Activated CD8-positive, alpha-beta T cell treated with anti-CD3 and anti-CD28 coated beads for 36 hours (primary cell): ENCODE measurements at regions not wholly inside any gene's neighbourhood (a gene's known extent, or its start where the extent isn't known, plus 50 kb on each side); places are given as distances from the start of the nearest gene placed in this dataset.

Source experiments
- ATAC-seq: fragments of 200-7000 bp; cut with Tn5 transposase; one replicate; pipeline ENCODE4 v1.10.0; 2021; ENCODE audit warnings: mild to moderate bottlenecking, moderate library complexity
- CTCF ChIA-PET: fragments of 350-600 bp; sonication (Branson Sonifier 250); formaldehyde crosslinking; loops from one replicate; lab custom pipeline; 2021; ENCODE audit warnings: antibody characterized with exemption; lab: Charles Lee
- POLR2A ChIA-PET: fragments of 350-600 bp; sonication (Branson Sonifier 250); formaldehyde crosslinking; loops from one replicate; lab custom pipeline; 2021; ENCODE audit warnings: antibody characterized with exemption; lab: Charles Lee
- DNase-seq: peaks from one replicate; pipeline ENCODE4 v3.0.0-alpha.2; 2020
- H3K27ac Mint-ChIP-seq: one replicate; pipeline ENCODE4 v1.8.0; 2021; ENCODE audit warnings: mild to moderate bottlenecking, mixed read lengths
- H3K27me3 Mint-ChIP-seq: one replicate; pipeline ENCODE4 v1.8.0; 2021; ENCODE audit warnings: mixed read lengths
- H3K36me3 Mint-ChIP-seq: one replicate; pipeline ENCODE4 v1.8.0; 2021; ENCODE audit warnings: low read depth, mixed read lengths
- H3K4me1 Mint-ChIP-seq: one replicate; pipeline ENCODE4 v1.8.0; 2021; ENCODE audit warnings: low read depth, mixed read lengths
- H3K4me3 Mint-ChIP-seq: one replicate; pipeline ENCODE4 v1.8.0; 2021; ENCODE audit warnings: mild to moderate bottlenecking, moderate library complexity, mixed read lengths
- H3K9me3 Mint-ChIP-seq: one replicate; pipeline ENCODE4 v1.8.0; 2021; ENCODE audit warnings: mixed read lengths
- intact Hi-C: fragments of 100-400 bp; cut with micrococcal nuclease; formaldehyde crosslinking; loops from one replicate; pipeline ENCODE4 v1.10.0; 2022
- TF ChIP-seq, protein P1 (sequence below): fragments of 200-600 bp; IDR thresholded peaks from one replicate; pipeline ENCODE4 v1.8.0; 2022; ENCODE audit warnings: antibody characterized with exemption, mild to moderate bottlenecking

DNA sequence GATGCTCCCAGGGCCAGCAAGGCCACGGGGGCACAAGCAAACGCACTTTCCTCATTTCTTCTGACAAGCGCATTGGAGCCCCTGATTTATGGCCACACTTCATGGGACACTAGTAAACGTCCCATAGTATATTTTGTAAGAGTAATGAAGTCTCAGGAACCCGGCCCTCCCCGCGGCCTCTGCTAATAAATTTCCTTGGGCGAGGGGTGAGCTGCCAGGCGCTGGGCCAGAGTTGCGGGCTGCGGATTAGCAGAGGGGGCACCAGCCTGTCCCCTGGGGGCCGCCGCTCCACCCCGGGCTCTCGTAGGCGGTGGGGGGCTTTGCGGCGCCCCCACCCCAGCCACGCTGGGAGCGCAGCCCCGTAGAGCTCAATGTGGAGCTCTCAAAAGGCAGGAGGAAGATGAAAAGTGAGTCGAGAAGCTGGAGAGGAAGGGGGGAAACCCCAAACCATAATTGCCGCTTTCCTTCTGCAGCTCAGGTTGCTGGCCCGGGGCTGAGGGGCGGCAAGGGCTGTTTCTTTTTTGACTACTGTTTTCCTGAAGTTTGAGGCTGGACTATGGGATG is 173.6 kb downstream of the CDC5L start:
- ChIA-PET POLR2A (no interaction called here), CTCF (interaction anchor here (1.6 kb wide), 1 partner anchor 85 kb away, joined by 13 read pairs; no protein-coding TSS in a partner anchor)
- TF ChIP-seq, protein P1, sequence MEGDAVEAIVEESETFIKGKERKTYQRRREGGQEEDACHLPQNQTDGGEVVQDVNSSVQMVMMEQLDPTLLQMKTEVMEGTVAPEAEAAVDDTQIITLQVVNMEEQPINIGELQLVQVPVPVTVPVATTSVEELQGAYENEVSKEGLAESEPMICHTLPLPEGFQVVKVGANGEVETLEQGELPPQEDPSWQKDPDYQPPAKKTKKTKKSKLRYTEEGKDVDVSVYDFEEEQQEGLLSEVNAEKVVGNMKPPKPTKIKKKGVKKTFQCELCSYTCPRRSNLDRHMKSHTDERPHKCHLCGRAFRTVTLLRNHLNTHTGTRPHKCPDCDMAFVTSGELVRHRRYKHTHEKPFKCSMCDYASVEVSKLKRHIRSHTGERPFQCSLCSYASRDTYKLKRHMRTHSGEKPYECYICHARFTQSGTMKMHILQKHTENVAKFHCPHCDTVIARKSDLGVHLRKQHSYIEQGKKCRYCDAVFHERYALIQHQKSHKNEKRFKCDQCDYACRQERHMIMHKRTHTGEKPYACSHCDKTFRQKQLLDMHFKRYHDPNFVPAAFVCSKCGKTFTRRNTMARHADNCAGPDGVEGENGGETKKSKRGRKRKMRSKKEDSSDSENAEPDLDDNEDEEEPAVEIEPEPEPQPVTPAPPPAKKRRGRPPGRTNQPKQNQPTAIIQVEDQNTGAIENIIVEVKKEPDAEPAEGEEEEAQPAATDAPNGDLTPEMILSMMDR: no peak
- DNase-seq (peak; percentile 26), ATAC-seq (no peak)
- Mint-ChIP-seq H3K27me3 (peaks cover 24% of the 10 kb centered on the region), H3K9me3 (no peaks in the 10 kb centered on the region), H3K4me3 (no peak overlapping the region), H3K27ac (no peak overlapping the region), H3K36me3 (no peaks in the 10 kb centered on the region), H3K4me1 (peaks cover 14% of the 10 kb centered on the region)
- intact Hi-C loops: loop anchor here (10.0 kb wide), 1 partner anchor 86 kb away; no protein-coding TSS in a partner anchor

DNA sequence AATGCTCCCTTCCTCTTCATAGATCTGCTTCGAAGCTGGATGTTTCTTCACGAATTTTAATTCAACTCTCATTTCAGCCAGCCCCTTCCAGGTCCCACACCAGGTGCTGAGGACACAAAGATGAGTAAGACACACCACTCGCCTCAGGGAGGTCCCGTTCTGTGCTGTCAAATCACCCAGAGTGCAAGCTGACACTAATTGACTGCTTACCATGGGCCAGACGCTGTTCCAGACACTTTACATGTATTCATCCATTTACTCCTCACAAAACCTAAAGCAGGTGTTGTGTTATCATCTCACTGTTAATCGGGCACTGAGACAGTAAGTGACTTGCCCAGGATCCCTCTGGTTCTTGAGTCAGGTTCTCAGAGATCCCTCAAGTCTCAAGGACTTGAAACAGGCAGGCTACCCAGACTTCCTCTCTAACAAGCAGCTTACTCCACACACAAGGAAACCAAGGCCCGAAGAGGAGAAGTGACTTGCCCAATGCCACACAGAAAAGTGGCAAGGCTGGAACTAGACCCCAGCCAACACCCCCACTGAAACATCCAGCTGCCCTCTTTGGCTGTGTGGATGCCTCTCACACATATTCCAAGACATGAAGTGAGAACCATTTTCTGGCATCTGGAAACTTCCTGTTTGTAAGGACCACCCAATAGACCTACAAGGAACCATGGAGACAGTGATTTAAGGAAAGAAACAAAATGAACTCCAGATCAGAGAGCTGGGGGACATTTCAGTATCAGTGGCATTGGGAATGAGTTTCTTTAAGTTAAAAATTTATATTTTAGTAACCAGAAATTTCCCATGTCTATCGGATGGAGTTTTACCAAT is 174.5 kb downstream of the CDC5L start:
- DNase-seq (peak; percentile 7), ATAC-seq (no peak)
- ChIA-PET CTCF (interaction anchor here (1.6 kb wide), 1 partner anchor 86 kb away, joined by 13 read pairs; no protein-coding TSS in a partner anchor), POLR2A (no interaction called here)
- H3K27ac Mint-ChIP-seq: no peak overlapping the region
- H3K4me1 Mint-ChIP-seq: peaks cover 14% of the 10 kb centered on the region
- no peak overlapping the region for H3K4me3 Mint-ChIP-seq
- intact Hi-C loops: loop anchor here (10.0 kb wide), 1 partner anchor 87 kb away; no protein-coding TSS in a partner anchor
- H3K27me3 Mint-ChIP-seq: peaks cover 24% of the 10 kb centered on the region
- no peaks in the 10 kb centered on the region for H3K36me3 Mint-ChIP-seq
- TF ChIP-seq, protein P1: no peak
- H3K9me3 Mint-ChIP-seq: no peaks in the 10 kb centered on the region

DNA sequence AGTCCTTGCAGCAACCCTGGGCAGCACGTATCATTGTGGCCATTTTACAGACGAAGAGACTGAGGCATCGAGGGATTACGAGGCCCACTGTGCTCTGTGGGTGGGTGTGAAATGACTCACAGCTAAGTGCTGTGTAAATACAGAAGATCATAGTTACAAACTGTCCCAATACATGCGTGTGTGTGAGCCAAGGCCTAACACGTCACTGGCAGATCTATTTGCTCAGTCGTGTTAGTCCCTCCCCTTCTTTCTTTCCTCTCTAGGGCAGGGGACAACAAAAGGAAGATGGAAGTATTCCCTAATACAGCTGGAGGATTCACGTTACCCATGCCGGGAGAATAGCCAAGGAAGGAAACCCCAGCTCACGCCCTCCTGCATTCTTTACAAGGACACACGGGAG is 175.9 kb downstream of the CDC5L start:
- Mint-ChIP-seq H3K4me1 (peaks cover 14% of the 10 kb centered on the region), H3K27ac (no peak overlapping the region), H3K36me3 (no peaks in the 10 kb centered on the region), H3K27me3 (peaks cover 18% of the 10 kb centered on the region), H3K4me3 (no peak overlapping the region), H3K9me3 (no peaks in the 10 kb centered on the region)
- ATAC-seq: peak; percentile 20
- DNase-seq: no peak
- intact Hi-C loops: loop anchor here (10.0 kb wide), 1 partner anchor 89 kb away; no protein-coding TSS in a partner anchor
- TF ChIP-seq, protein P1: no peak
- ChIA-PET CTCF (no interaction called here), POLR2A (no interaction called here)

DNA sequence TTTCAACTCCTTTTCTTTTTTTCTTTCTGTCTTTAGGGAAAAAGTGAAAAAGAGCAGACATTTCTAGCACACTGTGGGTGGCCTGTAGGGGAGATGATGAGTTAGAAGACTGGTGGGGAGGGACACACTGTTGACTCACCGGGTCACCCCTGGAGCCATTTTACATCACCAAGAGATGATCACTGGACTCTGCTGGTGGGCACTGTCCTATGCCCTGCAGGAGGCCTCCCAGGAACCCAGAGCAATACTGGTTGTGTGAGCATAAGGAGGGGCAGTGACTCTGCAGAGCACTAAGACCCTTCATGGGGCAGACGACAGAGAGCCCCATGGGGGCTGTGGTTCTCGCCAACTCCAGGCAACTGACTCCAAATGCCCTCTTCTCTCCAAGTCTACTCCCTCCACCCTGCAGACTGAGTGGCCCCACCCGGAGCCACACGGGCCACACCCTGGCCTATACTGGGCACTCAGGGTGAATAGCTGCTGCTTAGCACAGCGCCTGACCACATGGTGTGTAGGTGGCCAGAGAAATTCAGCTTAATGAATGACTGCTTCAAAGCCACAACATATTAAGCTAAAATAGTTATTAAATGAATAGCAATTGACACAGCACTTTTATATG is 177.5 kb downstream of the CDC5L start:
- Mint-ChIP-seq H3K36me3 (no peaks in the 10 kb centered on the region), H3K4me1 (peaks cover 14% of the 10 kb centered on the region), H3K27me3 (peaks cover 13% of the 10 kb centered on the region), H3K27ac (no peak overlapping the region), H3K9me3 (no peaks in the 10 kb centered on the region), H3K4me3 (no peak overlapping the region)
- CTCF ChIA-PET: interaction anchor here (1.3 kb wide), 1 partner anchor 96 kb away, joined by 3 read pairs; no protein-coding TSS in a partner anchor
- TF ChIP-seq, protein P1: no peak
- POLR2A ChIA-PET: no interaction called here
- no peak for ATAC-seq
- intact Hi-C loops: loop anchor here (10.0 kb wide), 1 partner anchor 90 kb away; no protein-coding TSS in a partner anchor
- DNase-seq: no peak
